ENCODE measurements at regions not wholly inside any gene's neighbourhood (a gene's known extent, or its start where the extent isn't known, plus 50 kb on each side); places are given as distances from the start of the nearest gene placed in this dataset.
"Not testable (repeated sequence)": the region's sequence is repeated elsewhere in the genome, so short reads cannot be mapped to it uniquely, and the experiment has no call there.

DNA sequence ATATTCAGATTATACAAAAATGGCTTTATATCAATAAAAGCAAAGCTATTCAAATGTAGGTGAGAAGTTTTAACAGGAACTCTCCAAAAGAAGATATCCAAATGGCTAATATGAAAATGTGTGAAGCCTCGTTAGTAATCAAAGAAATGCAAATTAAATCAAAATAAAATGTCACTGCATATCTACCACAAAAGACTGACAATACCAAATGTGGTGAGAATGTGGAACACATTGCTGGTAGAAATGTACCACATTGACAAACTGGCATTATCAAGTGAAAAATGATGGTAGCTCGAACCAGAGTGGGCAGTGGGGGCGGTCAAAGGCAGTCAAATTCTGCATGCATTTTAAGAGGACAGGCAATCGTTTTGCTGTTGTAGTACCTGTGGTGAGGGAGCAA lies 1012.7 kb downstream of the TDRD15 start:
- WGBS, result 85% methylated on average over 4 of the region's 4 CpGs
- no peak for TF ChIP-seq POLR2A (IDR thresholded peaks at IDR 0.05)
- TF ChIP-seq POLR2AphosphoS5 (IDR thresholded peaks at IDR 0.05), result no peak
- TF ChIP-seq, protein P1, sequence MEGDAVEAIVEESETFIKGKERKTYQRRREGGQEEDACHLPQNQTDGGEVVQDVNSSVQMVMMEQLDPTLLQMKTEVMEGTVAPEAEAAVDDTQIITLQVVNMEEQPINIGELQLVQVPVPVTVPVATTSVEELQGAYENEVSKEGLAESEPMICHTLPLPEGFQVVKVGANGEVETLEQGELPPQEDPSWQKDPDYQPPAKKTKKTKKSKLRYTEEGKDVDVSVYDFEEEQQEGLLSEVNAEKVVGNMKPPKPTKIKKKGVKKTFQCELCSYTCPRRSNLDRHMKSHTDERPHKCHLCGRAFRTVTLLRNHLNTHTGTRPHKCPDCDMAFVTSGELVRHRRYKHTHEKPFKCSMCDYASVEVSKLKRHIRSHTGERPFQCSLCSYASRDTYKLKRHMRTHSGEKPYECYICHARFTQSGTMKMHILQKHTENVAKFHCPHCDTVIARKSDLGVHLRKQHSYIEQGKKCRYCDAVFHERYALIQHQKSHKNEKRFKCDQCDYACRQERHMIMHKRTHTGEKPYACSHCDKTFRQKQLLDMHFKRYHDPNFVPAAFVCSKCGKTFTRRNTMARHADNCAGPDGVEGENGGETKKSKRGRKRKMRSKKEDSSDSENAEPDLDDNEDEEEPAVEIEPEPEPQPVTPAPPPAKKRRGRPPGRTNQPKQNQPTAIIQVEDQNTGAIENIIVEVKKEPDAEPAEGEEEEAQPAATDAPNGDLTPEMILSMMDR (IDR thresholded peaks at IDR 0.05), result no peak

DNA sequence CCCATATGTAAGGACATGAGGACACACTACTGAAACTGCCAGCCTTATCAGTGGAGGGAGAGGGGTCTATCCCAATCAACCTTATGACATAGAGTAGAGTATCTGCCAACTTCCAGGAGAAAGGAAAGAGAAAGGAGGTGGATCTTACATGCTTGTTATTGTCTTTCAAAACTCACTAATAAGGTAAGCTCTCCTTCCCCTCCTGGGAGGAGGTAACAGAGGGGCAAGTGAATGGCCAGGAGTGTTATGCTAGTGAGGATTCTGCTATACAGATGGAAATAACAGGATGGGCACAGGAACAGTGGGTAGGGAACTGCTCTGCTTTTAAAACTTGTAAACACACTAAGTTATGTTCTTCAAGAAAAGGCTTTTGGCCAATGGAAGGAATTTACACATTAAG lies 1020.1 kb downstream of the TDRD15 start:
- intact Hi-C loops (cut with DNase I), result no loop called here
- TF ChIP-seq, protein P1 (IDR thresholded peaks at IDR 0.05), result no peak
- TF ChIP-seq POLR2A (IDR thresholded peaks at IDR 0.05), result no peak
- no peak for TF ChIP-seq POLR2AphosphoS5 (IDR thresholded peaks at IDR 0.05)

More for the DNA sequence above, 1012.7 kb downstream of the TDRD15 start:
- no peaks in the 10 kb centered on the region for H3K4me1 ChIP-seq (replicated peaks)
- DNase-seq (ENCODE audit: low spot score), result no peak
- H3K4me3 ChIP-seq, result no peak overlapping the region
- intact Hi-C loops (cut with DNase I), result no loop called here
- no peaks in the 10 kb centered on the region for H3K36me3 ChIP-seq
- H3K9me3 ChIP-seq, result no peaks in the 10 kb centered on the region
- H3K27ac ChIP-seq, result no peak overlapping the region
- no peaks in the 10 kb centered on the region for H3K27me3 ChIP-seq (replicated peaks; ENCODE audit: insufficient read depth)

DNA sequence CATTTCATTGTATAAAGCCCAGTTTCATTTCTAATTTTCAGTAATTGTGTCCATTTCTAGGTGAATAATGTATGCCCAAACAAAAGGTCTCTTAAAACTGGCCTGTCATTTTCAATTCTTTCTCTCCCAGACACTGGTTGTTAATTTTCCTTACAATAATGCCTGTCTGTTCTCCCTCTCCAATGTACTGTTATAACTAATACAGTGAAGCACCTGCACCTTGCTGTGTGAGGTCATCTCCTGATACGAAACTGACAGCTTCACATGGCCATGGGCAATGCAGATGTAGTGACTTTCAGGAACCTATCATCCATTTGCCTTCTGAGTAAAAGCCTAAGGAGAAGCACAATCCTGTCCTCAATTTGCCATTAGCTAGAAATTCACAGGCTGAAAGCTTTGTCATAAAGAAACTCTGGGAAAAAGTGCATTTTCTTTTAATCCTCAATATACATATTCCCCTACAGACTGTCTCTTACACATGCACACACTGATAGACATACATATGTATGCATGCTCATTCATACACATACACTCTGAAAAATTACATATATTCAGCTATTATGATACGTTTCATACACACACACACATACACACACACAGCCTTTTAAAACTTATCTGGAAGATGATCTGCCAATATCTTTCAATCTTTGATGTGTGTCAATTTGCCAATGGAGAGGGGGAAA lies 1030.3 kb downstream of the TDRD15 start:
- DNase-seq (ENCODE audit: low spot score), result no peak
- Histone ChIP-seq H3K27ac (no peak overlapping the region), H3K4me1 (replicated peaks) (no peaks in the 10 kb centered on the region), H3K9me3 (no peaks in the 10 kb centered on the region), H3K4me3 (no peak overlapping the region), H3K27me3 (replicated peaks; ENCODE audit: insufficient read depth) (no peaks in the 10 kb centered on the region), H3K36me3 (no peaks in the 10 kb centered on the region)
- 34% methylated on average over 2 of the region's 2 CpGs for WGBS
- TF ChIP-seq POLR2AphosphoS5 (IDR thresholded peaks at IDR 0.05) (no peak), POLR2A (IDR thresholded peaks at IDR 0.05) (no peak)
- TF ChIP-seq, protein P1 (IDR thresholded peaks at IDR 0.05), result no peak
- intact Hi-C loops (cut with DNase I), result no loop called here

More for the DNA sequence above, 1020.1 kb downstream of the TDRD15 start:
- H3K27me3 ChIP-seq (replicated peaks; ENCODE audit: insufficient read depth), result no peaks in the 10 kb centered on the region
- H3K4me3 ChIP-seq, result no peak overlapping the region
- no peaks in the 10 kb centered on the region for H3K4me1 ChIP-seq (replicated peaks)
- no peaks in the 10 kb centered on the region for H3K9me3 ChIP-seq
- H3K27ac ChIP-seq, result no peak overlapping the region
- DNase-seq (ENCODE audit: low spot score), result no peak
- no peaks in the 10 kb centered on the region for H3K36me3 ChIP-seq

DNA sequence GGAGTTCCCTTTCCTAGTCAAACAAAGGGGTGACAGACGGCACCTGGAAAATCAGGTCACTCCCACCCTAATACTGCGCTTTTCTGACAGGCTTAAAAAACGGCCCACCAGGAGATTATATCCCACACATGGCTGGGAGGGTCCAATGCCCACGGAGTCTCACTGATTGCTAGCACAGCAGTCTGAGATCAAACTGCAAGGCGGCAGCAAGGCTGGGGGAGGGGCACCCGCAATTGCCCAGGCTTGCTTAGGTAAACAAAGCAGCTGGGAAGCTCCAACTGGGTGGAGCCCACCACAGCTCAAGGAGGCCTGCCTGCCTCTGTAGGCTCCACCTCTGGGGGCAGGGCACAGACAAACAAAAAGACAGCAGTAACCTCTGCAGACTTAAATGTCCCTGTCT lies 1032.9 kb downstream of the TDRD15 start:
- H3K27me3 ChIP-seq (replicated peaks; ENCODE audit: insufficient read depth); H3K36me3 ChIP-seq; H3K9me3 ChIP-seq; H3K4me1 ChIP-seq (replicated peaks); DNase-seq (ENCODE audit: low spot score); intact Hi-C loops (cut with DNase I); H3K27ac ChIP-seq; H3K4me3 ChIP-seq: not testable (repeated sequence)
- WGBS, result 79% methylated on average over 6 of the region's 6 CpGs

DNA sequence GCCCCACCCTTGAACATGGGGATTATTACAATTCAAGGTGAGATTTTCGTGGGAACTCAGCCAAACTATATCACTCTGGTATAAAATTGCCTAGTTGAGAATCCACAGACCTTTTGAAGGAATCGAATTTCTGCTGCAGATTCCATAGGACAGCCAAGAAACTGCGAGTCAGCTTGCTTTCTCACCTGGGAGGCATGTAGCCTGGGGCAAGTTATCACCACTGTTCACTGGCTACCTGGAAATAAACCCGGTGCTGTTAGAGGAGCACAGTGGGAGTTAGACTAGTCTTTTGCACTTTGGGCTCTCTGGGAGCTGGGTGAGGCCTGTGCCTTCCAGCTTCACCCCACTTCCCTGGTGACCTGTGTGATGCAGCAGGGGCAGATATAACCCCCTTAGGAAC lies 1043.5 kb downstream of the TDRD15 start:
- Histone ChIP-seq H3K9me3 (no peaks in the 10 kb centered on the region), H3K4me1 (replicated peaks) (no peaks in the 10 kb centered on the region), H3K36me3 (no peaks in the 10 kb centered on the region), H3K27ac (no peak overlapping the region), H3K27me3 (replicated peaks; ENCODE audit: insufficient read depth) (no peaks in the 10 kb centered on the region), H3K4me3 (no peak overlapping the region)
- TF ChIP-seq POLR2AphosphoS5 (IDR thresholded peaks at IDR 0.05), result no peak
- no peak for TF ChIP-seq POLR2A (IDR thresholded peaks at IDR 0.05)
- 78% methylated on average over 4 of the region's 4 CpGs for WGBS
- intact Hi-C loops (cut with DNase I), result no loop called here
- DNase-seq (ENCODE audit: low spot score), result no peak

DNA sequence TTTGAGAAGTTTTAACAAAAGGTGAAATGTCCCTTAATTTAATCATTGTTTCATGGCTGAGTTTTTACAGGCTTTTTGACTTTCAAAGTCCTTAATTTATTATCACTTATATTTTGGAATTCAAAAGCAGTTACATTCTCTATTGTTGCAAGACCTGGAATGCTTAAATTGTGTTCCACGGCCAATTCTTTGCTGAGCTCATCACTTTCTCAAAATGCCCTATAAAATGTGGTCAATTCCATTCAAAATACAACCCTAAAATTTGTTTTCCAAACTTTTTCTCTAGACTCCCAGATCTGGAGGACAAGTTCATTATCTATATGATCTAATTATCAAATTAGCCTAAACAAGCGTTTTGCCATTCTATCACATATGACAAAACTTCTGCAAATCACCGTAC lies 1051.2 kb downstream of the TDRD15 start:
- no peaks in the 10 kb centered on the region for H3K27me3 ChIP-seq (replicated peaks; ENCODE audit: insufficient read depth)
- no peak overlapping the region for H3K4me3 ChIP-seq
- TF ChIP-seq POLR2A (IDR thresholded peaks at IDR 0.05), result no peak
- TF ChIP-seq POLR2AphosphoS5 (IDR thresholded peaks at IDR 0.05), result no peak
- TF ChIP-seq, protein P1 (IDR thresholded peaks at IDR 0.05), result no peak
- H3K9me3 ChIP-seq, result no peaks in the 10 kb centered on the region
- H3K36me3 ChIP-seq, result no peaks in the 10 kb centered on the region
- H3K4me1 ChIP-seq (replicated peaks), result no peaks in the 10 kb centered on the region
- DNase-seq (ENCODE audit: low spot score), result no peak
- intact Hi-C loops (cut with DNase I), result no loop called here
- H3K27ac ChIP-seq, result no peak overlapping the region
- WGBS, result 87% methylated on average over 3 of the region's 3 CpGs
